ENCODE measurements at regions not wholly inside any gene's neighbourhood (a gene's known extent, or its start where the extent isn't known, plus 50 kb on each side); places are given as distances from the start of the nearest gene placed in this dataset.

DNA sequence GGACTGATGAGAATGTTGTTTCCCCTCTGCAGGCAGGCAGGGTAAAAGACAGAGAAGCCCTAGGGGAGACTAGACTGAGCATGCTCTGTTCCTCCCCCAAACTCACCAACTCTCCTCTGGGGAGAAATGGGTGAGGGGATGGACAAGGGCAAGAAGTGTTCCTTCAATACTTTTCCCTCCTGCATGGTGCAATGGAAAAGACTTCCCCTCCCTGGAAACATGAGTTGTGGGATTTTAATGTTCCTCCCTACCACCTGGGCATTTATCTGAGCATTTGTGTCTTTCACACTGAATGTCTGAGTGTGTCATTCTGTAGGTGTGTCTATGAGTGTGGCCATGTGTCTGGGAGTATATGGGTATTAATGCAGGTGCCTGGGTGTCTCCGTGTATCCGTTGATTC lies 275.7 kb downstream of the C1orf94 start:
- TF ChIP-seq CTCF (conservative IDR thresholded peaks at IDR 0.05; ENCODE audit: low read depth, low read length), result no peak
- no peak overlapping the region for H3K4me3 ChIP-seq (ENCODE audit: low read depth, low read length)
- DNase-seq (ENCODE audit: low read depth), result no peak

DNA sequence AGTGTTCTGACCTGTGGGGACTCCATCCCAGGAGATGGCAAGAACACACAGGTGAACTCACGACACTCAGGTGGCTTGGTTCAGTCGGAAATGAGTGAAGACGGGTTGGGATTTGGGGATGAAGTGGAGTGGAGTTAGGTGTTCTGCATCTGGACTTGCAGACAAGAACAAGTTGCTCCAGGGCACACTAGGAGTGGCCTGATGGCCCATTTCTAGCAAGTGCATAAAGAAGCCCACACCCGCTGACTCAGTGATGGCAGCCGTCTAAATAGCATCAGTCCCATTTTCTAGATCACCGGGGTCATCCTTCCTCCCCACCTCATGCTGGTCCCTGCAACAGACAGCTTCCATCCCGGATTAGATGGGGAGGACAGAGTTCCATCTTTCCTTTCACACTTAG lies 278.4 kb downstream of the C1orf94 start:
- no peak overlapping the region for H3K4me3 ChIP-seq (ENCODE audit: low read depth, low read length)
- no peak for TF ChIP-seq CTCF (conservative IDR thresholded peaks at IDR 0.05; ENCODE audit: low read depth, low read length)
- DNase-seq (ENCODE audit: low read depth), result no peak

DNA sequence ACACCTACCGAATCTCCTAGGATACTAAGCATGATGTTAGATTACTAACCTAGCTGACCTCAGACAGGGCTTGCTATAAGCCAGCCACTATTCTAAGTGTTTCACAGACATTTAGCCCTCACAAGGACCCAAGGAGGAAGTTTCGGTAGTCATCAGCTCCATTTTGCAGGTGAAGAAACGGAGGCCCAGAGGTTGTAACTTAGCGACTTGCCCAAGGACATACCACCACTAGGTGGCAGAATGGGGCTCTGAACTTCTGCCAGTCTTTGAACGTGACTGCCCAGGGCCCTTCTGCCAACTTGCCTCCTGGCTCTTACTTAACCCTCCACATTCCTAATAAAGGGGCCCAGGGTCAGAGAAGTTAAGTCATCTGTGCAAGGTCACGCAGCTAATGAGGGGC lies 283.5 kb downstream of the C1orf94 start:
- DNase-seq (ENCODE audit: low read depth), result no peak
- peak; percentile 18 for TF ChIP-seq CTCF (conservative IDR thresholded peaks at IDR 0.05; ENCODE audit: low read depth, low read length)
- no peak overlapping the region for H3K4me3 ChIP-seq (ENCODE audit: low read depth, low read length)

GRCh38 chr1:34470401-34470800 lies 284.4 kb upstream of the GJB5 start:
- DNase-seq (ENCODE audit: low read depth), result no peak
- no peak for TF ChIP-seq CTCF (conservative IDR thresholded peaks at IDR 0.05; ENCODE audit: low read depth, low read length)
- H3K4me3 ChIP-seq (ENCODE audit: low read depth, low read length), result no peak overlapping the region

DNA sequence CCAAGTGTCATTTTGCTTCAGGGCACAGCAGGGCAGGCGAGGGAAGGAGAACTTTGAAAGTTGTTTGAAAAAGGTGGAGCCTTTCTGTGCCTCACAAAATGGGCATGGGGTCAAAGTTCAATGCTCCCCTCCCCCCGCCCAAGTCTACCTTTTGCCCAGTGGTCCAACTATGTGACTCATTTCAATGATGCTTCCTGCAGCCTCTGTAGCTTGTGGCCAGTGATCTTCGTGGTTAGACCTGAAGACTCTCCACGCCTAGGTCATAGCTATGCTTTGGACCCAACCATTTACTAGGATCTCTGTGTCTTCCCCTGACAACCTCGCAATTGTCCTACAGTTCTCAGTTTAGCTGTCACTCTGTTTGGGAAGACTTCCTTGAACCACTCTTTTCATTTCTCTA lies 280.3 kb upstream of the GJB5 start:
- no peak overlapping the region for H3K4me3 ChIP-seq (ENCODE audit: low read depth, low read length)
- DNase-seq (ENCODE audit: low read depth), result no peak
- no peak for TF ChIP-seq CTCF (conservative IDR thresholded peaks at IDR 0.05; ENCODE audit: low read depth, low read length)

- TF ChIP-seq CTCF (conservative IDR thresholded peaks at IDR 0.05; ENCODE audit: low read depth, low read length), result no peak
- DNase-seq (ENCODE audit: low read depth), result no peak
- H3K4me3 ChIP-seq (ENCODE audit: low read depth, low read length), result no peak overlapping the region
Observed at GRCh38 chr1:34476371-34476770, 278.5 kb upstream of the GJB5 start.

- DNase-seq (ENCODE audit: low read depth), result no peak
- no peak for TF ChIP-seq CTCF (conservative IDR thresholded peaks at IDR 0.05; ENCODE audit: low read depth, low read length)
- no peak overlapping the region for H3K4me3 ChIP-seq (ENCODE audit: low read depth, low read length)
Observed at GRCh38 chr1:34477632-34478141, 277.2 kb upstream of the GJB5 start.

All from choroid plexus epithelial cell (primary cell).